Non-pigmented ciliary epithelial cell (primary cell): ENCODE measurements at regions not wholly inside any gene's neighbourhood (a gene's known extent, or its start where the extent isn't known, plus 50 kb on each side); places are given as distances from the start of the nearest gene placed in this dataset.
A peak's percentile ranks its signal among the peaks of the same experiment; 100 is the strongest.

Source experiments
- DNase-seq: peaks from one replicate; pipeline ENCODE4 v3.0.0-alpha.2; 2010; ENCODE audit warnings: low read depth

GRCh38 chr18:57202881-57203280 is 56.0 kb downstream of the BOD1L2 start:
- no peak for DNase-seq

DNA sequence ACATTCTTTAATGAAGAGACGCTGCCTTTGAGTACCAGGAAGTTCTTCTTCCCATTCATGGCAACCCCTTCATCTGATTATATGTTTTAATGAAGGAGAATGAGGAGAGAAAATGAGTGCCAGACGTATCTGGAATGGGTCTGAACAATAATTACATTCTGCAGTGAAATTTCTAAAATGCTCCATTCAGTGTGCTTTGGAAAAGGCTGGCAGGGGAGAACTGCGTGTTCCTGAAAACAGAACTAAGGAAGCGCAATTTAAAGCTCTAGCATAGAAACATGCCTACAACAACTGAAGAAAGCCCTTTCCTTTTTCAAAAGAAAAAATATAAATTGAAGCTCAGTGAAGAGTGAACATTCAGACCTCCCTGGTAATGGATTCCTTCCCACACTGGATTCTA is 58.8 kb downstream of the BOD1L2 start:
- no peak for DNase-seq

GRCh38 chr18:57207124-57207916 is 60.4 kb downstream of the BOD1L2 start:
- DNase-seq, result no peak

GRCh38 chr18:57208047-57208446 is 61.2 kb downstream of the BOD1L2 start:
- no peak for DNase-seq

- DNase-seq, result no peak
Measured at GRCh38 chr18:57209713-57210106, 62.8 kb downstream of the BOD1L2 start.

DNA sequence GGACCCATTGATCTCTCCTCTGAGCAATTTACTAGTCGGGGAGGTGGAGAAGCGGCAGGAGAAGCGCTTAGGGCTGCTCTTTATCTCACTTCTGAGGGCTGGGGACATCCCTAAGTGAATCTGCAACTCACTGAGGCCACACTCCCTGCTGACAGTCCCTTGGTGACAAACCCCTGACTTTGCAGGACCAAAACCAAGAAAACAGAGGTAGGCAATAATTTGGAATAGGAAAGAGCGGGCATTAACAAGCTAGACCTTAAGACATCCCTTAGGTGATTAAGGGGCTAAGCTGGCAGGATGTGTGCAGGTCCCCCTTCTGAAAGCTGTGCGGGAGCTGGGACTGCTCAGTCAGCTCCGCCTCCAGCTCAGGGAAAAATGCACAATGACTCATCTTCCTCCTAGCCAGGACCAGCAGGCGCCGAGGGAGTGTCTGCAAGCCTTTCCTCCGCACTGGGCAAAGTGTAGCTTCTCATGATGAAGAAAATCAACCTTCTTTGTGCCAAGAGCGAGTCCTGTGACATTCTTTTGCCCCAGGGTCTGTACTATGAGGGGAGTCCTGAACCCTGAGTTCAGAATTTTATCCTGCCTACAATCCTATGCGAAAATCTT is 63.3 kb downstream of the BOD1L2 start:
- DNase-seq, result peak; percentile 38

DNA sequence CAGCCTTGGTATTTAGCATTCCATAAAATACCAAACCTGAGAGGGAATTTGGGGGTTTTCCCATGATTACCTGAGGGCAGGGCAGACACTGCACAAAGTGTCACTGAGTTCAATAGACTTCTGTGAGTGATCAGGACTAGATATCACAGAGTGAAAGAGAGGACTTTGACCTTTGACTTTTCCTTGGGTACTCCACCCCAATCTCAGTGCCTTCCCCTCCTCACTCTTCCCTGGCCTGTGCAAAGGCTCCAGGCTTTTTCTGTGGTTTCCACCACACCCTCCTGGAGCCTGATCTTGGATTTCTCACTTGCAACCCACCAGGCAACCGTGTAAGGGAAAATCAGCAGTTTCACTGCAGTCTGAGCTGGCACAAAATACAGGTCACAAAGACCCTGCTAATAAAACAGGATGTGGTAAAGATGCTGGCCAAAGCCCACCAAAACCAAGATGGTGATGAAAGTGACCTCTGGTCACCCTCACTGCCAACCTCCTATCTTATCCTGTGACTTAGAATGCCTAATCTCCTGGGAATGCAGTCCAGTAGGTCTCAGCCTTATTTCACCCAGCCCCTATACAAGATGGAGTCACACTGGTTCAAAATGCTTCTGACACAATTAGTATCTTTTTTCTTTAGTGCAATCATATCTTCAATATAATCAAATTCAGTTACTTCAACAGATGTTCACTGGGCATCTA is 64.0 kb downstream of the BOD1L2 start:
- no peak for DNase-seq

DNA sequence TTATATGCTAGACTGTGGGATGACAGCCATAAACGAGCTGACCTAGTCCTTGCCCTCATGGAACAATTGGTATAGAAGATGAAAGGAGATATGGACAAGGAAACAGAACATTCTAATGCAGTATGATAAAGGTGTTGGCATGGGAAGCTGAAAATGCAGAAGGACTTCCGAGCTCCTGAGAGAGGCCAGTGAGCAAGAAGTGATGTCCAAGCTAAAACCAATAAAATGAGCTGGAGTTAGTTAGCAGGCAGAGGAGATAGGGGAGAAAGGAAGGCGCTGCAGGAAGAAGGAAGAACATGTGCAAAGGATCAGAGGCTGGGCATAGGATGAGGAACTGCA is 64.5 kb downstream of the BOD1L2 start:
- DNase-seq, result no peak

DNA sequence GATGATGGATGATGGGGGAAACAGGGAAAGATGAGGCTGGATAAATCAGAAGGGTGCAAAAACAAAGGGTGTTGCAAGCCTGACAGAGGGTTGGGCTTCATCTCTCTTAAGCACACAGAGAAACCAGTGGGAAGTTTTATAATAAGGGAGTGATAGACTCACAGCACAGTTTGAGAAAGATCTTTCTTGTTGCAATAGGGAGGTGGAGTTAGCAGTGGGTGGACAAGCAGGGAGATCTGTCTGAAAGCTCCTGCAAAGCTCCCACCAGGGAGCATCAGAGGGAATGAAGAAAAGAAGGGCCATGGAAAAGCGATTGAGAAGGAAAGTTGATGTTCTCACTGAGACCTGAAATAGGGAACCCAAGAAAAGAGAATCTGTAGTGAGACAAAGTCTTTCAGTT is 64.9 kb downstream of the BOD1L2 start:
- no peak for DNase-seq

DNA sequence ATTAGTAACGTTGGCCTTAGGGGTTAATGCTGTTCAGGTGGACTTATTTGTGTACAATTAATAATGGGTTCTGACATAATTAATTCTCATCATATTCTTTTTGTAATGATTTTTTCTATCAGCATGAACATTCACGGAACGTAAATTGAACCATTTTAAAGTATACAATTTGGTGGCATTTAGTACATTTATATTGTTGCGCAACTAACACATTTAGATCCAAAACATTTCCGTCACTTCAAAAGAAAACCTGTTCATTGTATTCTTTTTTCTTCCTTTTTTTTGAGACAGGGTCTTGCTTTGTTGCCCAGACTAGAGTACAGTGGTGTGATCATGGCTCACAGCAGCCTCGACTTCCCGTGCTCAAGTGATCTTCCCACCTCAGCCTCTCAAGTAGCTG is 65.8 kb downstream of the BOD1L2 start:
- DNase-seq, result no peak

GRCh38 chr18:57214976-57215375 is 68.1 kb downstream of the BOD1L2 start:
- DNase-seq, result no peak

GRCh38 chr18:57218281-57218680 is 71.4 kb downstream of the BOD1L2 start:
- no peak for DNase-seq

DNA sequence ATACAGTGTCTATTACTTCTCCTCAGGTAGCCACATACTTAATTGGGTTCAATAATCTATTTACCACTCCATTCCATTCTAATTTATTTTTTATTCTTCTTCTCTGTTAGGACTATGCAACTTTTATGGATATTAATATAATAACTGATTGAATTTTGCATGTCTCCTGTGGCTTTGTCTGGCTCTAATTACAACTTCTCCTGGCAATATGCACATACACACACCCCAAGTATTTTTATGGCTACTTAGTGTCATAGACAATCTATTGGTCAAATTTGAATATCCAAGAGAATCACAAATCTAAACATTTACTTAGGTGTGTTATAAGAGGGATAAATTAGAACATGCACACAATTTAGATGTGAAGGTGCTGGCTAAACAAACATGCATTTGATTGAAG is 73.1 kb downstream of the BOD1L2 start:
- no peak for DNase-seq

GRCh38 chr18:57220480-57220879 is 73.6 kb downstream of the BOD1L2 start:
- DNase-seq, result no peak

GRCh38 chr18:57220930-57221483 is 74.1 kb downstream of the BOD1L2 start:
- no peak for DNase-seq

DNA sequence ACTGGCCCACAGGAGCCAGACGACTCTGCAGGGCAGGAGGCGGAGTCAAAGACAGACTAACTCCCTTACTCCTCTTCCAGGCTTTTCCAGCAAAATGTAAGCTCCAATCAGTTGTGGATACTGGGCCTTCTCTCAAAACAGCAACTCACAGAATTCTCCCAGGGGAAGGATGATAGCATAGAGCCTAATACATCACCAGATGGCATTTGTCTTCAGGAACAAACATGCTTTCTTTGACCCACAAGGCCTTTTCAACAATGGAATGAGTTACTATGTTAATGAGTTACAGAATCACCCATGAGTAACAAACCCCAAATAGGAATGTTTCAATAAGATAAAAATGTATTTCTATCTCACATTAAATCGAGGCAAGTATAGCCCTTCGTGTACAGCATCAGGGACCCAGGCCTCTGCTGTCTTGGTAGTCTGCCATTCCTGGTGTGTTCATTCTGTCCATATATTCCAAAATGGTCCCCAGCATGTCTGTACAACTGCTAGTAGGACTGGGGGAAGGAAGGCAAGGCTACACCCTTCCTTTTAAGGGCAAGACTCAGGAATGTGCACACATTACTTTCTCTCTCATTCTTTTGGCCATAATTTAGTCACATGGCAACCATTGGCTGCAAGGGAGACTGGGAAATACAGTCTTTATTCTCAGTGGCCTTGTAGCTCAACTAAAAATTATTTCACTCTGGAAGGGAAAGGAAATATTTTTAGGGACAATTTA is 76.4 kb downstream of the BOD1L2 start:
- DNase-seq, result no peak

- DNase-seq, result no peak
Measured at GRCh38 chr18:57230861-57231585, 84.1 kb downstream of the BOD1L2 start.

DNA sequence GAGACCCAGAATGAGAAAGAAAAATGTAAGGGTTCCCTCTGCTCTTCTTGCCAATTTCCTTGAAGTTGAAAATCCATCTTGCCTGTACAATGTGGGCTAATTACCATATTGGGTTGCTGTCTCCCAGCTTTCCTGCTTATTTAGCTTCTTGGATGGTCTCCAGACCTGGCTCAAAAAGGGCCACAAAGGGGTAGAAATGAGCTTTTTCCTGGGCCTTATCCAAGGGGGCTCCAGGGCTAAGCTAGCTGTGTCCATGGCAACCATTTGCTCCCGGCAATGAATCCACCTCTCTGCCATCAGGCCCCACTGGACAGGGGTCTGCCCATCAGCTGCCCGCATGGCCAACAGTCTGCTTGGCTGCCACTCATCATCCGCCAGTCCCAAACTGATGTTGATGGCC is 85.0 kb downstream of the BOD1L2 start:
- no peak for DNase-seq

DNA sequence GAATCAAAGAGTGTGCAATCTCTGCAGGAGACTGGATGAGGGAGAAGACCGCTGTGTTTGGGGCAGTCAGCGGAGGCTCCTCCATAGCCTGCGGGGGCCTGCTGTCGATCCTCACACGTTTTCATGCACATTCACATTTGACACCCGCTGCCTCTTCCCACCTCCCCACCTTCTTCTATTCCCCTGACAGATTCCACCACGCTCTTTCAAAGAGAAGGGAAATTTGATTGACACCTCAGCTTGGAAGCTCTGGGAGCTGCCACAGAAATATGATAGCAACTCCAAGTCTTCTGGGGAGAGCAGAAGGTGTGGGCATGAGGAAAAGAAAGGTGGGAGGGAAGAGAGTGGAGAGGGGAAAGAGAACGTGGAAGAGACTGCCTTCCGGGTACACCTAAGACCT is 87.5 kb downstream of the BOD1L2 start:
- no peak for DNase-seq

DNA sequence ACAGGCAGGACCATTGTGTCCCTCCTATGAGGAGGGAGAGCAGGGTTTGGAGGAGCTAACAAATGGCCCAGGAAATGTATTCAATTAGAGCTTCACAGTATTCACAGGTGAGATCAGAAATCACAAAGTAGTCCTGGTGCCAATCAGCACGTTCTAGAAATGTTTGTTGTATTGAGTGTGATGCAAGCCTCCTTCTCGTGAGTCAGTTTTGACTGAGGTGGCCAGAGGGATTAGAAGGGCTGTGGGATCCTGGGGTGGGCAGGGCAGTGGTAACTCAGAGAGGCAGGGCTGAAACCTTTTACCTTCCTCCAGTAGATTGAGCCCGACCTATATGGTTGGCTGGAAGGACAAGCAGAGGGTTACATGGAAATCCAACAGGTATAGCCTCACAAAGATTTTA is 95.0 kb downstream of the BOD1L2 start:
- no peak for DNase-seq

DNA sequence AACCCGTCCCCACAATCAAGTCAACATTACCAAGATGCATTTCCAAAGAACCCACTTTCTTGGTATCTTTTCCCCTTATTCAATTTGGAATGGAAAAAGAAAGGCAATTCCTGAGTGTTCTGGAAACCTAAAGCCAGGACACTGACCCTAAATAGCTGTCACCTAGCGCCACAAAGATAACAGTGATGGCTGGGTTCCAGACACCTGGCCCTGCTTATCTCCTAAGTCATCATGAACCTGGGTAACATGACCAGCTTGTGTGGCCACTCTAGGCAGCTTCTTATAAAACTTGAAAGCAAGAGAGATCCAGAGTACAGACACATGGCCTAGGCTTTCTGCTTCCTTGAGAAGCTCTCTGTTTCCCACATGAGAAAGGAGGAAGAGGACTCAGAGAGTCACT is 95.4 kb downstream of the BOD1L2 start:
- DNase-seq, result no peak
